Activated T-helper 1 cell treated with anti-CD3 and anti-CD28 coated beads, Interleukin-12 subunit alpha, Interleukin-12 subunit beta, Interleukin-2, Interleukin-4 antibody, amounts not matched to agents 30 ng/mL and 10 ng/mL and 1 ng/mL, durations not matched to agents 14 hours and 24 hours and 36 hours (primary cell): ENCODE measurements at regions not wholly inside any gene's neighbourhood (a gene's known extent, or its start where the extent isn't known, plus 50 kb on each side); places are given as distances from the start of the nearest gene placed in this dataset.

ENCODE experiments used
- DNase-seq: peaks from one replicate; pipeline ENCODE4 v3.0.0; 2021; ENCODE audit warnings: low spot score
- H3K27ac Mint-ChIP-seq: one replicate; pipeline ENCODE4 v1.8.0; 2021; ENCODE audit warnings: mild to moderate bottlenecking, mixed read lengths
- H3K27me3 Mint-ChIP-seq: one replicate; pipeline ENCODE4 v1.8.0; 2022; ENCODE audit warnings: mild to moderate bottlenecking, moderate library complexity, mixed read lengths; ENCODE audit not compliant: insufficient read depth
- H3K36me3 Mint-ChIP-seq: one replicate; pipeline ENCODE4 v1.8.0; 2021; ENCODE audit warnings: low read depth, mixed read lengths
- H3K4me1 Mint-ChIP-seq: one replicate; pipeline ENCODE4 v1.8.0; 2021; ENCODE audit warnings: low read depth, mixed read lengths
- H3K4me3 Mint-ChIP-seq: one replicate; pipeline ENCODE4 v1.8.0; 2021; ENCODE audit warnings: mild to moderate bottlenecking, moderate library complexity, mixed read lengths
- H3K9me3 Mint-ChIP-seq: one replicate; pipeline ENCODE4 v1.8.0; 2021; ENCODE audit warnings: mixed read lengths
- intact Hi-C: fragments of 100-400 bp; cut with micrococcal nuclease; formaldehyde crosslinking; loops from one replicate; pipeline ENCODE4 v1.15.1; 2024

DNA sequence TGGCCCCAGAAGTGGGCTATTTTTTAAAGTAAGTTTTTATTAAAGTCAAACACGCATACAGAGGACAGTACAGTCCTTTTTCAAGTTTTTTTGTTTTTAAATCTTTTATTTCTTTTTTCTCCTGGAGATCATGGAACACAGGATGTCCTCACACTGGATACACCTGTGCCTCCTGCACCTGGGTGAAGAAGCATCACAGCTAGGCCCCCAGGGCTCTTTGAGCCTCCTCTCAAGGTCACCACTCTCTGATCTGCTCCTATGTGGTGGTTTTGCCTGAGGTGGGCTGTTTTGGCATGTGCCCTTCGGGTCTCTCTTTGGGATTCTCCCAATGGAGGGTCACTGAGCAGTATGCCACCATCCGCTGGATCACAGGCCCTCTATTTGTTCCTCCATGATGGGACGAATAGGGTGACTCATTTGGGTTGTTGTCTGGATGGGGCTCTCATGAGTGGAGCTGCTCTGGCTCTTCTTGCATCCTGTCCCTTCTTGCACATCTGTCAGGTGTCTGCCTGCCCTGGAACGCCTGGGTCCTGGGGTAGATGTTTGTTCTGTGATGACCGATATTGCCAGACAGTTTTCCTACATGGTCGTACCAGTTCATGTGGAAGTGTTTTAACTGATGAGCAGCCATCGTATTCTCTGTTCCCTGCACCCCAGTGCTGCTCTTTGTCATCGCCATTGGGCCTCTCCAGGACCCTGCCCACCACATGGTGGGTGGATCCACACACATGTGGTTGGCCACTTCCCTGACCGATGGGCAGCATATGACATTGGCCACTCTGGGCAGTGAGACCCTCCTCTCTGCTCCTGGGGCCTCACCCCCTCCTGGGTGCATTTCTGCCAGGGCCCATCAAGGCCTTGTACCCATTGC lies 55.2 kb upstream of the MED9 start:
- H3K9me3 Mint-ChIP-seq: no peaks in the 10 kb centered on the region
- H3K27me3 Mint-ChIP-seq: no peaks in the 10 kb centered on the region
- no peak for DNase-seq
- H3K36me3 Mint-ChIP-seq: no peaks in the 10 kb centered on the region
- intact Hi-C loops: no loop called here
- no peak overlapping the region for H3K4me3 Mint-ChIP-seq
- H3K4me1 Mint-ChIP-seq: peaks cover 5% of the 10 kb centered on the region
- no peak overlapping the region for H3K27ac Mint-ChIP-seq

DNA sequence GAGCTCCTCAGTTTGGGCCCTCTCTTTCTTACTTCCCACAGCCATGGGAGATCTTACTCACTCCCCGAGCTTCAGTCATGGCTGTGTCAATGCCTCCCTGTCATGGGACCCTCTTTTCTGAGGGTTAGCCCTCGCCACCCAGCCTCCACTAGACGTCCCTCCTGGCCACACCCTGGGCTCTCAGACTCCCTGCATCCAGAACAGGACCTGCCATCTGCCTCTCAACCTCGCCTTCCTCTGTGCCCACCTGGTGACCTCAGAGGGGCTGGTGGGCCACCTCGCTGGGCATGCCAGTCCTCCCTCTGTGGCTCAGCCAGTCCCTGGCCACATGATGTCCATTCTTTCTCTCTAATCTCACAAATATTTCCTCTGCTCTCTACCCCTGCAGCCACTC lies 54.6 kb upstream of the MED9 start:
- intact Hi-C loops: no loop called here
- Mint-ChIP-seq H3K27me3 (no peaks in the 10 kb centered on the region), H3K27ac (no peak overlapping the region), H3K4me3 (no peak overlapping the region), H3K4me1 (no peaks in the 10 kb centered on the region), H3K36me3 (no peaks in the 10 kb centered on the region), H3K9me3 (no peaks in the 10 kb centered on the region)
- no peak for DNase-seq

DNA sequence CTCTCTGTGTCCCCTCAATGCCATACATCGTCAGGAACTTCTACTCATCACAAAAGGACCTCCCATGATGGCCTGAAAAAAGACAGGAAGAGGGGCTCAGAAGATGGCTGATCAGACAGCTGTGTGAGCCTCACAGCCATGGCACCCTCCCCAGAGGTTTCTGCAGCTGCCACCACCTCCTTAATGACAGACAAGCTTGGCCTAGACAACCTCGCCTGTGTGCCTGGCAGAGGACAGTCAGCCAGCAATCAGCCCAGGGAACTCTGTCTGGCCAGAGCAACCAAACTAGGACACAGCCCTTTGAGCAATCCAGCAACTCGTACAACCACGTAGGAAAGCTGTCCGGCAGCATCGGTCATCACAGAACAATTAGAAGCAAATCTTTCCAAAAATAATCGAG lies 54.2 kb upstream of the MED9 start:
- no peak for DNase-seq
- intact Hi-C loops: no loop called here
- Mint-ChIP-seq H3K4me3 (no peak overlapping the region), H3K36me3 (no peaks in the 10 kb centered on the region), H3K9me3 (no peaks in the 10 kb centered on the region), H3K4me1 (no peaks in the 10 kb centered on the region), H3K27ac (no peak overlapping the region), H3K27me3 (no peaks in the 10 kb centered on the region)

DNA sequence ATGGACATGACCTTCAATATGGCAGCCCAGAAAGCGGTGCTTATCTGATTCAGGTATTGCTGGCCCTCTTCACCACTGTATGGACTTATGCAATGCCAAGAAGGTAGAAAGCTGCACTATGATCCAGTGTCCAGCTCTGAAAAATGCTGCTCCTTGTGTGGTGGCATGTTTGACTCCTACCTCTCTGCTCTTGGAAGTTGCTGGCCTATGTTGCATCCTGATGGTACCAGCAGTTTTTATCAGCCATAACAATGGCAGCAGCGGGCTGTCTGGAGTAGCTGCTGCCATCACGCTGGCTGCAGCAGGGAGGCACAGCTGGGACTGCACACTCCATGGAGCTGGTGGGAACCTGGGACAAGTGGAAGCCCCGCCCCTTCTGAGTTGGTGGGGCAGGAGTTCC lies 53.1 kb upstream of the MED9 start:
- DNase-seq: no peak
- no peaks in the 10 kb centered on the region for H3K9me3 Mint-ChIP-seq
- H3K27me3 Mint-ChIP-seq: no peaks in the 10 kb centered on the region
- no peaks in the 10 kb centered on the region for H3K36me3 Mint-ChIP-seq
- H3K27ac Mint-ChIP-seq: no peak overlapping the region
- H3K4me3 Mint-ChIP-seq: no peak overlapping the region
- intact Hi-C loops: no loop called here
- H3K4me1 Mint-ChIP-seq: no peaks in the 10 kb centered on the region

DNA sequence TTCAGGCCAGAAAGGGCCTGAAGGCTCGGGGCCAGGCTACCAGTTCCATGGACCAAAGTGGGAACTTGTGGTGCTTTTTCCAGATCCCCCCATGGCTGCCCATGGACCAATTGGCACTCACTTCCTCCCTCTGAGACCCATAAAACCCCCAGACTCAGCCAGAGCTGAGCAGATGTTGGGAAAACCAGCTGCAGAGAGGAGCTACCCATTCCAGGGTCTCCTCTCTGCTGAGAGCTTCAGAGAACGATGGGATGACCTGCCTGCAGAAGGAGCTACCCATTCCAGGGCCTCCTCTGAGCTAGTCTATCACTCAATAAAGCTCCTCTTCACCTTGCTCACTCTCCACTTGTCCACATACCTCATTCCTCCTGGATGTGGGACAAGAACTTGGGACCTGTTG lies 52.2 kb upstream of the MED9 start:
- no peaks in the 10 kb centered on the region for H3K36me3 Mint-ChIP-seq
- H3K27me3 Mint-ChIP-seq: peaks cover 6% of the 10 kb centered on the region
- no peaks in the 10 kb centered on the region for H3K9me3 Mint-ChIP-seq
- H3K27ac Mint-ChIP-seq: no peak overlapping the region
- H3K4me1 Mint-ChIP-seq: no peaks in the 10 kb centered on the region
- intact Hi-C loops: no loop called here
- no peak for DNase-seq
- no peak overlapping the region for H3K4me3 Mint-ChIP-seq

DNA sequence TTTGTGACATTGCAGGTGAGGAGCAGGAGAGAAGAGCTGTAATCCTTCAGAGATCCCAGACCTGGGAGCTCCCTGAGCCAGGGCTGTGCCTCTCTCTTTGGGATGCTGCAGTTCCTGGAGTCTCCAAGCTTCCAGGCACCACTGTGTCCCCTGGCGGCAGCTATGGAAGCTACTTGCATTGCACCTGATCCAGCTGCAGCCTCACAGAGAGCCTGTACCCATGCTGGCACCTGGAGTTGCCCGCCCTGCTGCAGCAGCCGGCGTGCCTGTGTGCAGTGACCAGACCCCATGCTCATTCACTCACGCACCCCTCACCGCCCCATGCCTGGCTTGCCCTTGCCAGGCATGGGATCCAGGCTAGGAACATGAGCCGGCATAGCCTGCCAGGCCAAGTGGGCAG lies 51.8 kb upstream of the MED9 start:
- Mint-ChIP-seq H3K27me3 (peaks cover 9% of the 10 kb centered on the region), H3K9me3 (no peaks in the 10 kb centered on the region), H3K4me3 (no peak overlapping the region), H3K4me1 (no peaks in the 10 kb centered on the region), H3K27ac (no peak overlapping the region), H3K36me3 (no peaks in the 10 kb centered on the region)
- intact Hi-C loops: no loop called here
- no peak for DNase-seq

DNA sequence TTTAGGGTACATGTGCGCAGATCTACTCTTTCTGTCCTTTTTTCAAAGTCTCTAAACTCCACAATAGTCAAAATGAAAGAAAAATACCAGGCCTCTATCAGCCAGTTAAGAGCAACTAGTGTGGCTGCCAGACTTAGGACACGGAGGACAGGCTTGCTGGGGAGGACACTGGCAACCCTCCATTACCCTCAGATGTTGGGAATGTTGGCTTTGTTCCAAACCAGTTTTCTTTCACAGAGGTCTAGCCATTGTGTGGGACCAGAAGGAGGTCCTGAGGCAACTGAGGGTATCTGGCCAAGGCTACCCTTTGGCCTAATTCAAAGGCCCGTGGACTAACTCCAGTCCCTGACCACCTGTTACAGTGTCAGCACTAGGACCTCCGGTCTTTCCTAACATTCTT lies 51.2 kb upstream of the MED9 start:
- Mint-ChIP-seq H3K4me1 (no peaks in the 10 kb centered on the region), H3K27ac (no peak overlapping the region), H3K9me3 (no peaks in the 10 kb centered on the region), H3K4me3 (no peak overlapping the region), H3K27me3 (peaks cover 9% of the 10 kb centered on the region), H3K36me3 (no peaks in the 10 kb centered on the region)
- intact Hi-C loops: no loop called here
- DNase-seq: no peak

DNA sequence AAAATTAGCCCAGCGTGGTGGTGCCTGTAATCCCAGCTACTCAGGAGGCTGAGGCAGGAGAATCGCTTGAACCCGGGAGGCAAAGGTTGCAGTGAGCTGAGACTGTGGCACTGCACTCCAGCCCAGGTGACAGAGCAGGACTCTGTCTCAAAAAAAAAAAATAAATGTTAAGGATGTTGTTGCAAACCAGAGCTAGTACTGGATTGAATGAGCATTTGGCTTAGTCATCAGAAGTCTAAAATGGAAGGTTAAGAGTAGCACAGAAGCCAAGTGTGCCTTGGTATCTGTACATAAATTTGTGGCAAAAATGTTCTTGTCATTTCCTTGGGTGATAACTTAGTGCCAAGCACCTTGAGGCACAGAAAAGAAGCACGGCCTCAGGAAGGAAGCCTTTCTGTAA lies 50.6 kb upstream of the MED9 start:
- Mint-ChIP-seq H3K27ac (no peak overlapping the region), H3K27me3 (peaks cover 9% of the 10 kb centered on the region), H3K9me3 (no peaks in the 10 kb centered on the region), H3K4me3 (no peak overlapping the region), H3K36me3 (no peaks in the 10 kb centered on the region), H3K4me1 (no peaks in the 10 kb centered on the region)
- intact Hi-C loops: no loop called here
- no peak for DNase-seq
